DOHH2 (cell line): ENCODE measurements at regions not wholly inside any gene's neighbourhood (a gene's known extent, or its start where the extent isn't known, plus 50 kb on each side); places are given as distances from the start of the nearest gene placed in this dataset.

Source experiments
- H3F3A ChIP-seq: fragments of 200-600 bp; sonication (generic), shearing (Covaris generic); 2 replicates; pipeline ENCODE4 v1.6.0; 2016; ENCODE audit warnings: antibody characterized with exemption, mild to moderate bottlenecking; ENCODE audit not compliant: control insufficient read depth, insufficient read depth
- H3K27ac ChIP-seq: fragments of 200-600 bp; sonication (generic); 2 replicates; pipeline ENCODE4 v1.5.1; 2014; ENCODE audit warnings: low read depth, mild to moderate bottlenecking, low read length, moderate library complexity
- H3K27me3 ChIP-seq: fragments of 200-600 bp; sonication (generic); 2 replicates; pipeline ENCODE4 v1.6.1; 2014; ENCODE audit warnings: mild to moderate bottlenecking, low read length, mixed read lengths; ENCODE audit not compliant: control insufficient read depth
- H3K36me3 ChIP-seq: fragments of 200-600 bp; sonication (generic); 2 replicates; pipeline ENCODE4 v1.6.1; 2014; ENCODE audit warnings: mild to moderate bottlenecking, low read length, moderate library complexity, mixed read lengths; ENCODE audit not compliant: control insufficient read depth
- H3K4me1 ChIP-seq: fragments of 200-600 bp; sonication (generic); 2 replicates; pipeline ENCODE4 v1.6.1; 2014; ENCODE audit warnings: mild to moderate bottlenecking, low read length, mixed read lengths; ENCODE audit not compliant: control insufficient read depth
- H3K4me2 ChIP-seq: fragments of 200-600 bp; sonication (generic); 2 replicates; pipeline ENCODE4 v1.6.0; 2014; ENCODE audit warnings: mild to moderate bottlenecking, low read length, moderate library complexity
- H3K4me3 ChIP-seq: fragments of 200-600 bp; sonication (generic); 2 replicates; pipeline ENCODE4 v1.5.1; 2014; ENCODE audit warnings: mild to moderate bottlenecking, low read length, mixed read lengths
- H3K79me2 ChIP-seq: fragments of 200-600 bp; sonication (generic); 2 replicates; pipeline ENCODE4 v1.6.1; 2014; ENCODE audit warnings: mild to moderate bottlenecking, low read length, mixed read lengths; ENCODE audit not compliant: control insufficient read depth
- H3K9me2 ChIP-seq: fragments of 200-600 bp; sonication (generic); replicated peaks from 2 replicates; pipeline ENCODE4 v1.6.1; 2014; ENCODE audit warnings: mild to moderate bottlenecking, low read length, mixed read lengths; ENCODE audit not compliant: control insufficient read depth
- H3K9me3 ChIP-seq: fragments of 200-600 bp; sonication (generic); 2 replicates; pipeline ENCODE4 v1.6.1; 2014; ENCODE audit warnings: antibody characterized with exemption, low read length, mixed read lengths; ENCODE audit not compliant: control insufficient read depth, insufficient read depth
- H4K20me1 ChIP-seq: fragments of 200-600 bp; sonication (generic); 2 replicates; pipeline ENCODE4 v1.6.0; 2014; ENCODE audit warnings: low read depth, mild to moderate bottlenecking, antibody characterized with exemption, low read length, moderate library complexity; ENCODE audit not compliant: control insufficient read depth, insufficient read depth
- CTCF ChIP-seq: fragments of 200-600 bp; sonication (generic); IDR thresholded peaks from one replicate; pipeline ENCODE4 v1.5.1; 2014; ENCODE audit warnings: antibody characterized with exemption, mild to moderate bottlenecking, low read depth, low read length; ENCODE audit not compliant: poor library complexity, severe bottlenecking
- EZH2phosphoT487 ChIP-seq: fragments of 200-600 bp; sonication (generic); IDR thresholded peaks from 2 replicates; pipeline ENCODE4 v1.6.1; 2017; ENCODE audit warnings: borderline replicate concordance, mild to moderate bottlenecking, antibody characterized with exemption, low read length, moderate library complexity, mixed read lengths

DNA sequence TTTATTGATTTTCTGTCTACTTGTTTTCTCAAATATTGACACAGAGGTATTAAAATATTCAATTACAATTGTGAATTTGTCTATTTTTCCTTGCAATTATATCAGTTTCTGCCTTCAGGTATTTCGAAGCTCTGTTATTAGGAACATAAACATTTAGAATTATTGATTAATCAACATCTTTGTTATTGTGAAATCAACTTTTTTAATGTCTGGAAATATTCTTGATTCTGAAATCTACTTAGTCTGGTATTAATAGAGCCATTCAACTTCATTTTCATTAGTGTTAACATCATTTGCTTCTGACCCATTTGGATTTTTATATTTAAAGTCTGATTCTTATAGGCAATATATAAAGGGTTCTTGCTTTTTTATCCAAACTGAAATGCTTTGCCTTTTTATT is 69.8 kb upstream of the CALN1 start:
- H3F3A ChIP-seq: no peaks in the 10 kb centered on the region
- H3K27ac ChIP-seq: no peak overlapping the region
- no peaks in the 10 kb centered on the region for H3K9me2 ChIP-seq
- H3K4me1 ChIP-seq: no peaks in the 10 kb centered on the region
- no peaks in the 10 kb centered on the region for H3K27me3 ChIP-seq
- no peaks in the 10 kb centered on the region for H3K9me3 ChIP-seq
- no peak overlapping the region for H3K4me3 ChIP-seq
- no peaks in the 10 kb centered on the region for H3K79me2 ChIP-seq
- TF ChIP-seq EZH2phosphoT487 (no peak), CTCF (no peak)
- no peak overlapping the region for H3K4me2 ChIP-seq
- no peaks in the 10 kb centered on the region for H4K20me1 ChIP-seq
- H3K36me3 ChIP-seq: no peaks in the 10 kb centered on the region

DNA sequence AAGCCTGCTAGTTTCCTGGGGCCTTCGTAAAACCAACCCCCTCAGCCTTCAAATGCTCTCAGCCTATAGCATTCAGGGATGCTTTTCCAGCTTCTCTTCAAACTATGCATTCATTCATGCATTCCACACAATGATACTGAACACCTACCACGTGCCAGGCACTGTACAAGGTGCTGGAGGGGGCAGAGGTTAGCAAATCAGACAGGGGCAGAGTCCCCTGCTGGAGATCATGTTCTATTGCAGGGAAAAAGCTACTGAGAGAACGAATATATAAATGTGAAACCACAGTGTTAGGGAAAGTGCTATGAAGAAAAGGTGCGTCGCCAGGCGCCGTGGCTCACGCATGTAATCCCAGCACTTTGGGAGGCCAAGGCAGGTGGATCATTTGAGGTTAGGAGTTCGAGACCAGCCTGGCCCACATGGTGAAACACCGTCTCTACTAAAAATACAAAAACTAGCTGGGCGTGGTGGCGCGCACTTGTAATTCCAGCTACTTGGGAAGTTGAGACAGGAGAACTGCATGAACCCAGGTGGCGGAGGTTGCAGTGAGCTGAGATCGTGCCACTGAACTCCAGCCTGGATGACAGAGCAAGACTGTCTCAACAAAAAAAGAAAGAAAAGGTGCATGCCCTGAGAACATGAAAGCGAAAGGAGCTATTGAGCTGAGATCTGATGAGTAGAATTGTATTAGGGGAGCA is 64.6 kb upstream of the CALN1 start:
- H3F3A ChIP-seq: no peaks in the 10 kb centered on the region
- H3K36me3 ChIP-seq: no peaks in the 10 kb centered on the region
- H3K4me2 ChIP-seq: no peak overlapping the region
- H3K4me1 ChIP-seq: no peaks in the 10 kb centered on the region
- H3K27me3 ChIP-seq: no peaks in the 10 kb centered on the region
- H3K27ac ChIP-seq: no peak overlapping the region
- peak; percentile 26 for TF ChIP-seq CTCF
- TF ChIP-seq EZH2phosphoT487: no peak
- no peaks in the 10 kb centered on the region for H3K79me2 ChIP-seq
- no peaks in the 10 kb centered on the region for H3K9me3 ChIP-seq
- H3K9me2 ChIP-seq: no peaks in the 10 kb centered on the region
- no peaks in the 10 kb centered on the region for H4K20me1 ChIP-seq
- H3K4me3 ChIP-seq: no peak overlapping the region

DNA sequence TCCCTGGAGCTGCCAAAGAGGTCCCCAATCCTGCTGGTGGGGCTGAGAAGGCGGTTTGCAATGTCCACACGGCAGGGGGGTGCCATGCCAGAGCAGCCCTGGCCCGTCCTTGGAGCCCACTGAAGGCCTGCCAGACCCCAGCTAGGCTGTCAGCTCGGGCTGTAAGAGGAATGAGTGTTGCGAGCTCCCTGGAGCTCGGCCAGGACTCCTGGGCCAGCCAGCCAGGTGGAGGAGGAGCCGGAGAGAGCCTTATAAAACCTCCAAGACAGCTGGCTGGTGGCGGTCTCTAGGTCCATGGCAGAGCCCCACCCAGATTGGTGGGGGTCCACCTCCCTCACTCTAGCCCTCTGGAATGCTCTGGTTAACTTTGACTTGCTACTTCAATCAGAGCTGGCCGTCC is 55.1 kb upstream of the CALN1 start:
- no peaks in the 10 kb centered on the region for H4K20me1 ChIP-seq
- H3K27me3 ChIP-seq: no peaks in the 10 kb centered on the region
- H3K27ac ChIP-seq: no peak overlapping the region
- no peaks in the 10 kb centered on the region for H3K79me2 ChIP-seq
- H3K4me2 ChIP-seq: no peak overlapping the region
- H3K4me1 ChIP-seq: no peaks in the 10 kb centered on the region
- H3F3A ChIP-seq: no peaks in the 10 kb centered on the region
- TF ChIP-seq CTCF (no peak), EZH2phosphoT487 (no peak)
- no peak overlapping the region for H3K4me3 ChIP-seq
- H3K9me2 ChIP-seq: no peaks in the 10 kb centered on the region
- H3K9me3 ChIP-seq: no peaks in the 10 kb centered on the region
- H3K36me3 ChIP-seq: no peaks in the 10 kb centered on the region
